Suprapubic skin (tissue), 4 donors: ENCODE measurements at regions not wholly inside any gene's neighbourhood (a gene's known extent, or its start where the extent isn't known, plus 50 kb on each side); places are given as distances from the start of the nearest gene placed in this dataset.

ENCODE experiments used
- POLR2A ChIP-seq, 2 donors: fragments of 450-650 bp; IDR thresholded peaks; one replicate each; pipeline ENCODE4 v1.6.1; 2017; ENCODE audit warnings: antibody characterized with exemption in 2 of 2, mild to moderate bottlenecking in 2 of 2, moderate library complexity in 2 of 2
- POLR2AphosphoS5 ChIP-seq, 3 donors: sonication (generic); formaldehyde crosslinking; IDR thresholded peaks; one replicate each; pipeline ENCODE4 v1.6.1; 2017; ENCODE audit warnings: antibody characterized with exemption in 3 of 3
- TF ChIP-seq, protein P1 (sequence below), 2 donors: fragments of 200-600 bp in 1 of 2; fragments of 450-650 bp in 1 of 2; sonication (generic) in 1 of 2; IDR thresholded peaks; one replicate each; pipeline ENCODE4 v1.5.1; 2016 to 2019; ENCODE audit warnings: antibody characterized with exemption in 2 of 2, mild to moderate bottlenecking in 1 of 2, moderate library complexity in 1 of 2

GRCh38 chr16:9658586-9658985 lies 523.6 kb downstream of the GRIN2A start:
- TF ChIP-seq, protein P1, sequence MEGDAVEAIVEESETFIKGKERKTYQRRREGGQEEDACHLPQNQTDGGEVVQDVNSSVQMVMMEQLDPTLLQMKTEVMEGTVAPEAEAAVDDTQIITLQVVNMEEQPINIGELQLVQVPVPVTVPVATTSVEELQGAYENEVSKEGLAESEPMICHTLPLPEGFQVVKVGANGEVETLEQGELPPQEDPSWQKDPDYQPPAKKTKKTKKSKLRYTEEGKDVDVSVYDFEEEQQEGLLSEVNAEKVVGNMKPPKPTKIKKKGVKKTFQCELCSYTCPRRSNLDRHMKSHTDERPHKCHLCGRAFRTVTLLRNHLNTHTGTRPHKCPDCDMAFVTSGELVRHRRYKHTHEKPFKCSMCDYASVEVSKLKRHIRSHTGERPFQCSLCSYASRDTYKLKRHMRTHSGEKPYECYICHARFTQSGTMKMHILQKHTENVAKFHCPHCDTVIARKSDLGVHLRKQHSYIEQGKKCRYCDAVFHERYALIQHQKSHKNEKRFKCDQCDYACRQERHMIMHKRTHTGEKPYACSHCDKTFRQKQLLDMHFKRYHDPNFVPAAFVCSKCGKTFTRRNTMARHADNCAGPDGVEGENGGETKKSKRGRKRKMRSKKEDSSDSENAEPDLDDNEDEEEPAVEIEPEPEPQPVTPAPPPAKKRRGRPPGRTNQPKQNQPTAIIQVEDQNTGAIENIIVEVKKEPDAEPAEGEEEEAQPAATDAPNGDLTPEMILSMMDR (IDR thresholded peaks at IDR 0.05), result no peak
- no peak for TF ChIP-seq POLR2A (IDR thresholded peaks at IDR 0.05)
- TF ChIP-seq POLR2AphosphoS5 (IDR thresholded peaks at IDR 0.05), result no peak
